Left lung (tissue), 4 donors: ENCODE measurements at regions not wholly inside any gene's neighbourhood (a gene's known extent, or its start where the extent isn't known, plus 50 kb on each side); places are given as distances from the start of the nearest gene placed in this dataset.

Experiments
- ATAC-seq: fragments of 200-7000 bp; cut with Tn5 transposase; one replicate; pipeline ENCODE4 v1.9.1; 2020; ENCODE audit warnings: moderate library complexity
- DNase-seq, 4 donors: peaks; one replicate each; pipeline ENCODE4 v3.0.0-alpha.2; 2013 to 2020
- H3K27ac ChIP-seq, 2 donors: fragments of 200-600 bp; sonication (generic) in 1 of 2; one replicate each; pipeline versions ENCODE4 v1.5.0 to v1.8.0; 2020 to 2021
- H3K27me3 ChIP-seq, 2 donors: fragments of 200-600 bp; sonication (generic) in 1 of 2; one replicate each; pipeline versions ENCODE4 v1.5.0 to v1.8.0; 2020 to 2021
- H3K36me3 ChIP-seq, 2 donors: fragments of 200-600 bp; sonication (generic) in 1 of 2; one replicate each; pipeline versions ENCODE4 v1.5.0 to v1.8.0; 2020 to 2021
- H3K4me1 ChIP-seq, 2 donors: fragments of 200-600 bp; one replicate each; pipeline ENCODE4 v1.8.0; 2021
- H3K4me3 ChIP-seq, 2 donors: fragments of 200-600 bp; sonication (generic) in 1 of 2; one replicate each; pipeline versions ENCODE4 v1.5.0 to v1.8.0; 2020 to 2021; ENCODE audit warnings: mild to moderate bottlenecking in 1 of 2
- H3K9me3 ChIP-seq, 2 donors: fragments of 200-600 bp; sonication (generic) in 1 of 2; one replicate each; pipeline versions ENCODE4 v1.5.0 to v1.8.0; 2020 to 2021
- CTCF ChIP-seq, 2 donors: fragments of 200-600 bp; sonication (generic) in 1 of 2; IDR thresholded peaks; one replicate each; pipeline versions ENCODE4 v1.5.0 to v1.8.0; 2021; ENCODE audit warnings: antibody characterized with exemption in 2 of 2
- intact Hi-C, 2 donors: fragments of 100-400 bp; cut with DNase I; formaldehyde crosslinking; loops; one replicate each; pipeline versions ENCODE4 v1.11.2 to v1.14.2; 2022
- donor health status: DM: no; HTN: yes; CAD: no.
- donor health status: DM: no; HTN: no; CAD: no.

- no peaks in the 10 kb centered on the region for H3K36me3 ChIP-seq
- DNase-seq (no peak), ATAC-seq (no peak)
- H3K27me3 ChIP-seq: no peaks in the 10 kb centered on the region
- TF ChIP-seq CTCF (IDR thresholded peaks at IDR 0.05): no peak
- no peak overlapping the region for H3K27ac ChIP-seq
- intact Hi-C loops: no loop called here
- H3K4me1 ChIP-seq: no peaks in the 10 kb centered on the region
- H3K4me3 ChIP-seq: no peak overlapping the region
- no peaks in the 10 kb centered on the region for H3K9me3 ChIP-seq
Observed at GRCh38 chr5:105593011-105593760, 2030.6 kb upstream of the NUDT12 start.

- no peak for TF ChIP-seq CTCF (IDR thresholded peaks at IDR 0.05)
- H3K4me1 ChIP-seq: no peaks in the 10 kb centered on the region
- no peaks in the 10 kb centered on the region for H3K27me3 ChIP-seq
- peaks cover 0 to under 1% of the 10 kb centered on the region in 2 donors for H3K9me3 ChIP-seq
- no peak overlapping the region for H3K27ac ChIP-seq
- no peaks in the 10 kb centered on the region for H3K36me3 ChIP-seq
- intact Hi-C loops: no loop called here
- DNase-seq (no peak), ATAC-seq (no peak)
- no peak overlapping the region for H3K4me3 ChIP-seq
Observed at GRCh38 chr5:105587963-105588662, 2025.5 kb upstream of the NUDT12 start.

GRCh38 chr5:105581988-105582690 lies 2019.5 kb upstream of the NUDT12 start:
- no peak for TF ChIP-seq CTCF (IDR thresholded peaks at IDR 0.05)
- Histone ChIP-seq H3K27ac (no peak overlapping the region), H3K9me3 (peaks cover 0 to 8% of the 10 kb centered on the region in 2 donors), H3K4me3 (no peak overlapping the region), H3K4me1 (no peaks in the 10 kb centered on the region), H3K27me3 (no peaks in the 10 kb centered on the region), H3K36me3 (no peaks in the 10 kb centered on the region)
- ATAC-seq (no peak), DNase-seq (no peak)
- intact Hi-C loops: no loop called here

GRCh38 chr5:105573575-105573974 lies 2011.0 kb upstream of the NUDT12 start:
- no peaks in the 10 kb centered on the region for H3K27me3 ChIP-seq
- peaks cover 0 to 7% of the 10 kb centered on the region in 2 donors for H3K9me3 ChIP-seq
- TF ChIP-seq CTCF (IDR thresholded peaks at IDR 0.05): no peak
- ATAC-seq (no peak), DNase-seq (no peak)
- no peak overlapping the region for H3K4me3 ChIP-seq
- intact Hi-C loops: no loop called here
- H3K27ac ChIP-seq: no peak overlapping the region
- no peaks in the 10 kb centered on the region for H3K36me3 ChIP-seq
- H3K4me1 ChIP-seq: no peaks in the 10 kb centered on the region

GRCh38 chr5:105565531-105565930 lies 2002.9 kb upstream of the NUDT12 start:
- Histone ChIP-seq H3K4me1 (no peaks in the 10 kb centered on the region), H3K27me3 (no peaks in the 10 kb centered on the region), H3K9me3 (no peaks in the 10 kb centered on the region), H3K36me3 (no peaks in the 10 kb centered on the region), H3K27ac (no peak overlapping the region), H3K4me3 (no peak overlapping the region)
- ATAC-seq (no peak), DNase-seq (no peak)
- no peak for TF ChIP-seq CTCF (IDR thresholded peaks at IDR 0.05)
- intact Hi-C loops: no loop called here
